ENCODE measurements at regions not wholly inside any gene's neighbourhood (a gene's known extent, or its start where the extent isn't known, plus 50 kb on each side); places are given as distances from the start of the nearest gene placed in this dataset.

- 70% methylated on average over 6 of the region's 6 CpGs; no CpG with 5 or more reads in 1 of the 2 donors for WGBS, 2 donors (ENCODE audit: low coverage in 1 of 2)
- H3K27me3 ChIP-seq: no peaks in the 10 kb centered on the region
- in situ Hi-C loops (cut with MboI; ENCODE audit: low pct_ligation_motif_present in 1 of 4, low pct_unique_long_range_greater_than_20kb in 1 of 4, low sequenced_read_pairs in 3 of 4): no loop called here
- H3K4me3 ChIP-seq: no peak overlapping the region
- H3K36me3 ChIP-seq: no peaks in the 10 kb centered on the region
- H3K27ac ChIP-seq: no peak overlapping the region
- intact Hi-C loops (cut with DNase I; ENCODE audit: low total_unique reads): no loop called here
- H3K4me1 ChIP-seq: no peaks in the 10 kb centered on the region
- no peak for DNase-seq
- no peaks in the 10 kb centered on the region for H3K9me3 ChIP-seq
- no peak for TF ChIP-seq EP300 (IDR thresholded peaks at IDR 0.05; ENCODE audit: low read depth)
- no peak for TF ChIP-seq POLR2A (IDR thresholded peaks at IDR 0.05)
- no peak for TF ChIP-seq CTCF (IDR thresholded peaks at IDR 0.05)
- TF ChIP-seq POLR2AphosphoS5 (IDR thresholded peaks at IDR 0.05): no peak
Observed at GRCh38 chr11:70018816-70019215, 59.3 kb upstream of the ANO1 start.

- no peak for DNase-seq
- no peak overlapping the region for H3K27ac ChIP-seq
- intact Hi-C loops (cut with DNase I; ENCODE audit: low total_unique reads): no loop called here
Observed at GRCh38 chr11:70019576-70020011, 58.5 kb upstream of the ANO1 start.

GRCh38 chr11:70020336-70021214 lies 57.5 kb upstream of the ANO1 start:
- WGBS, 2 donors (ENCODE audit: low coverage in 1 of 2): 83% methylated on average over 24 of the region's 24 CpGs; no CpG with 5 or more reads in 1 of the 2 donors
- intact Hi-C loops (cut with DNase I; ENCODE audit: low total_unique reads) (no loop called here), in situ Hi-C loops (cut with MboI; ENCODE audit: low pct_ligation_motif_present in 1 of 4, low pct_unique_long_range_greater_than_20kb in 1 of 4, low sequenced_read_pairs in 3 of 4) (no loop called here)
- Histone ChIP-seq H3K27me3 (no peaks in the 10 kb centered on the region), H3K4me1 (no peaks in the 10 kb centered on the region), H3K9me3 (no peaks in the 10 kb centered on the region), H3K36me3 (no peaks in the 10 kb centered on the region), H3K4me3 (no peak overlapping the region), H3K27ac (no peak overlapping the region)
- DNase-seq: no peak
- TF ChIP-seq POLR2A (IDR thresholded peaks at IDR 0.05) (no peak), EP300 (IDR thresholded peaks at IDR 0.05; ENCODE audit: low read depth) (no peak), POLR2AphosphoS5 (IDR thresholded peaks at IDR 0.05) (no peak), CTCF (IDR thresholded peaks at IDR 0.05) (no peak)

More at GRCh38 chr11:70019576-70020011, 58.5 kb upstream of the ANO1 start:
- H3K36me3 ChIP-seq: no peaks in the 10 kb centered on the region
- H3K27me3 ChIP-seq: no peaks in the 10 kb centered on the region
- H3K9me3 ChIP-seq: no peaks in the 10 kb centered on the region
- H3K4me1 ChIP-seq: no peaks in the 10 kb centered on the region
- H3K4me3 ChIP-seq: no peak overlapping the region
- TF ChIP-seq POLR2AphosphoS5 (IDR thresholded peaks at IDR 0.05) (no peak), POLR2A (IDR thresholded peaks at IDR 0.05) (no peak), EP300 (IDR thresholded peaks at IDR 0.05; ENCODE audit: low read depth) (no peak), CTCF (IDR thresholded peaks at IDR 0.05) (no peak)
- 47 to 80% methylated on average over 7 to 8 of the region's 8 CpGs for WGBS, 2 donors (ENCODE audit: low coverage in 1 of 2)
- in situ Hi-C loops (cut with MboI; ENCODE audit: low pct_ligation_motif_present in 1 of 4, low pct_unique_long_range_greater_than_20kb in 1 of 4, low sequenced_read_pairs in 3 of 4): no loop called here

GRCh38 chr11:70021586-70021985 lies 56.5 kb upstream of the ANO1 start:
- DNase-seq: no peak
- WGBS, 2 donors (ENCODE audit: low coverage in 1 of 2): 84 to 85% methylated on average over 5 to 10 of the region's 10 CpGs

More at GRCh38 chr11:70021586-70021985, 56.5 kb upstream of the ANO1 start:
- H3K4me1 ChIP-seq: no peaks in the 10 kb centered on the region
- no peaks in the 10 kb centered on the region for H3K27me3 ChIP-seq
- no peak overlapping the region for H3K27ac ChIP-seq
- intact Hi-C loops (cut with DNase I; ENCODE audit: low total_unique reads) (no loop called here), in situ Hi-C loops (cut with MboI; ENCODE audit: low pct_ligation_motif_present in 1 of 4, low pct_unique_long_range_greater_than_20kb in 1 of 4, low sequenced_read_pairs in 3 of 4) (no loop called here)
- no peak for TF ChIP-seq POLR2AphosphoS5 (IDR thresholded peaks at IDR 0.05)
- TF ChIP-seq POLR2A (IDR thresholded peaks at IDR 0.05): no peak
- TF ChIP-seq EP300 (IDR thresholded peaks at IDR 0.05; ENCODE audit: low read depth): no peak
- TF ChIP-seq CTCF (IDR thresholded peaks at IDR 0.05): no peak
- H3K4me3 ChIP-seq: no peak overlapping the region
- no peaks in the 10 kb centered on the region for H3K36me3 ChIP-seq
- no peaks in the 10 kb centered on the region for H3K9me3 ChIP-seq
